ENCODE measurements at regions not wholly inside any gene's neighbourhood (a gene's known extent, or its start where the extent isn't known, plus 50 kb on each side); places are given as distances from the start of the nearest gene placed in this dataset.
A peak's percentile ranks its signal among the peaks of the same experiment; 100 is the strongest.

DNA sequence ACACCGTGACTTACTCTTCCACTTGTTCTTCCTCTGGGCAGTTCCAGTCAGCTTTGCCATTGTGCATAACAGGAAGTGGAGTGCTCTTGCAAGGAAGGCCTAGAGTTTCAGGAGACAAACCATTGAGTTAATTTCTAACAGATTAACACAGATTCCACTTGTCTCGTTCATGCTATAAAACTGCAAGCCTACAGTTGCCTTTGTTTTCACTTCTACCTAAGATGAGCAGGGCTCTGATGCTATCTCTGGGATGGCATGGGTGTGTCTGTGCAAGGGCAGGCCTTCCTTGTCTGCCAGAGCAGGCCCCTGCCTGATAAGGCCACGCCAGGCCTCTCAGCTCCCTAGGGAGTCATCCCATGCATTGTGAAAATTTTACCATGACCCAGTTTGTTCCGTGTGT, 67.7 kb upstream of the PGRMC2 start:
- TF ChIP-seq RAD21 (IDR thresholded peaks at IDR 0.05; ENCODE audit: low read length) (no peak), CHD1 (IDR thresholded peaks at IDR 0.05; ENCODE audit: low read depth, low read length) (no peak), RCOR1 (IDR thresholded peaks at IDR 0.05; ENCODE audit: insufficient replicate concordance, low read length) (no peak), MXI1 (IDR thresholded peaks at IDR 0.05; ENCODE audit: borderline replicate concordance, low read depth, low read length) (no peak), POLR2A (IDR thresholded peaks at IDR 0.05; ENCODE audit: low read depth, low read length) (no peak), ELK1 (IDR thresholded peaks at IDR 0.05; ENCODE audit: borderline replicate concordance, low read depth, low read length) (no peak), RFX5 (IDR thresholded peaks at IDR 0.05; ENCODE audit: low read depth, low read length) (no peak)
- TF ChIP-seq, protein P1, sequence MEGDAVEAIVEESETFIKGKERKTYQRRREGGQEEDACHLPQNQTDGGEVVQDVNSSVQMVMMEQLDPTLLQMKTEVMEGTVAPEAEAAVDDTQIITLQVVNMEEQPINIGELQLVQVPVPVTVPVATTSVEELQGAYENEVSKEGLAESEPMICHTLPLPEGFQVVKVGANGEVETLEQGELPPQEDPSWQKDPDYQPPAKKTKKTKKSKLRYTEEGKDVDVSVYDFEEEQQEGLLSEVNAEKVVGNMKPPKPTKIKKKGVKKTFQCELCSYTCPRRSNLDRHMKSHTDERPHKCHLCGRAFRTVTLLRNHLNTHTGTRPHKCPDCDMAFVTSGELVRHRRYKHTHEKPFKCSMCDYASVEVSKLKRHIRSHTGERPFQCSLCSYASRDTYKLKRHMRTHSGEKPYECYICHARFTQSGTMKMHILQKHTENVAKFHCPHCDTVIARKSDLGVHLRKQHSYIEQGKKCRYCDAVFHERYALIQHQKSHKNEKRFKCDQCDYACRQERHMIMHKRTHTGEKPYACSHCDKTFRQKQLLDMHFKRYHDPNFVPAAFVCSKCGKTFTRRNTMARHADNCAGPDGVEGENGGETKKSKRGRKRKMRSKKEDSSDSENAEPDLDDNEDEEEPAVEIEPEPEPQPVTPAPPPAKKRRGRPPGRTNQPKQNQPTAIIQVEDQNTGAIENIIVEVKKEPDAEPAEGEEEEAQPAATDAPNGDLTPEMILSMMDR (conservative IDR thresholded peaks at IDR 0.05; ENCODE audit: low read depth, low read length), result no peak
- H2BK20ac ChIP-seq (ENCODE audit: low read depth, low read length), result peak overlapping the region; percentile 97
- no peak overlapping the region for H3K4me3 ChIP-seq (ENCODE audit: insufficient read depth, low read depth, low read length)
- ATAC-seq (ENCODE audit: low read depth) (no peak), DNase-seq (no peak)
- no peak overlapping the region; the same call in 1 of the 2 replicates for H3K4me2 ChIP-seq (ENCODE audit: low read depth, low read length)
- no peaks in the 10 kb centered on the region for H3K36me3 ChIP-seq (ENCODE audit: control insufficient read depth, insufficient read depth, low read length)
- H4K91ac ChIP-seq (ENCODE audit: insufficient read depth, low read depth, low read length), result peak overlapping the region; percentile 99
- peak overlapping the region; percentile 87 for H3K56ac ChIP-seq (ENCODE audit: extremely low read depth, insufficient read depth, low read length)
- peak overlapping the region; percentile 96 for H3K4ac ChIP-seq (ENCODE audit: low read depth, low read length)
- peak overlapping the region; percentile 21 for H2AK9ac ChIP-seq (replicated peaks; ENCODE audit: low read depth, low read length, poor library complexity)
- peaks cover 2% of the 10 kb centered on the region; the same call in 1 of the 2 replicates for H3K9me3 ChIP-seq (ENCODE audit: control insufficient read depth, insufficient read depth, low read length)
- POLR2A ChIA-PET (ENCODE audit: unreplicated experiment), result no interaction called here
- peak overlapping the region; percentile 70 to 98 for H4K8ac ChIP-seq (ENCODE audit: low read depth in 2 of 2, low read length in 2 of 2)
- H2AFZ ChIP-seq (replicated peaks; ENCODE audit: low read length, poor library complexity), result peak overlapping the region; percentile 5
- no TSS peak for BruUV-seq (replicated peaks)
- peak overlapping the region; percentile 98 for H4K5ac ChIP-seq (ENCODE audit: low read depth, low read length)
- H2BK5ac ChIP-seq (ENCODE audit: low read depth, low read length, poor library complexity, severe bottlenecking), result peak overlapping the region; percentile 99
- in situ Hi-C loops (cut with MboI; ENCODE audit: low sequenced_read_pairs), result no loop called here
- peaks cover 5 to 17% of the 10 kb centered on the region in 2 experiments; a peak in 2 of 4 replicates for H3K79me1 ChIP-seq (ENCODE audit: low read depth in 1 of 2, low read length in 2 of 2)
- dilution Hi-C loops (cut with HindIII; ENCODE audit: low sequenced_read_pairs, unreplicated experiment), result no loop called here
- H2AK5ac ChIP-seq (ENCODE audit: low read depth, low read length), result peak overlapping the region; percentile 84
- intact Hi-C loops (cut with micrococcal nuclease), result loop anchor here (2.0 to 10.0 kb wide), 4 partner anchors 115 to 455 kb away; no protein-coding TSS in a partner anchor
- peak overlapping the region; percentile 94 for H3K27ac ChIP-seq (ENCODE audit: insufficient read depth, low read length)
- H3K23ac ChIP-seq (ENCODE audit: low read depth, low read length), result peak overlapping the region; percentile 89
- peaks cover 44% of the 10 kb centered on the region for H3K4me1 ChIP-seq (ENCODE audit: control insufficient read depth, insufficient read depth, low read length)
- H4K20me1 ChIP-seq (ENCODE audit: insufficient read depth, low read length), result 0 out of 2 replicates have a peak, but pooled peaks cover 3% of the 10 kb centered on the region
- H3K9ac ChIP-seq (ENCODE audit: low read depth, low read length), result peak overlapping the region; percentile 63
- peak overlapping the region; percentile 99 for H3K18ac ChIP-seq (ENCODE audit: low read depth, low read length)
- H3K9me1 ChIP-seq (ENCODE audit: insufficient read depth, low read length), result peaks cover 21% of the 10 kb centered on the region
- H3K14ac ChIP-seq (replicated peaks; ENCODE audit: low read depth, low read length), result peak overlapping the region; percentile 84
- no CpG with 5 or more reads among the region's 4 CpGs for WGBS, 2 experiments (ENCODE audit: extremely low coverage in 2 of 2, insufficient read length in 1 of 2)
- CTCF ChIA-PET, result interaction anchor here (1.4 kb wide), 1 partner anchor 64 kb away, joined by 3 read pairs; no protein-coding TSS in a partner anchor
- H3K27me3 ChIP-seq (ENCODE audit: control insufficient read depth, insufficient read depth, low read length), result no peaks in the 10 kb centered on the region
- H2BK120ac ChIP-seq (ENCODE audit: low read depth, low read length), result peak overlapping the region; percentile 96
- peak overlapping the region; percentile 84 for H2BK15ac ChIP-seq (ENCODE audit: low read depth, low read length)

Measured in IMR-90 (cell line).